Testis (tissue), 2 donors: ENCODE measurements at regions not wholly inside any gene's neighbourhood (a gene's known extent, or its start where the extent isn't known, plus 50 kb on each side); places are given as distances from the start of the nearest gene placed in this dataset.

Experiments
- DNase-seq: peaks from one replicate; pipeline ENCODE4 v3.0.0-alpha.2; 2019
- H3K27ac ChIP-seq, 2 donors: fragments of 200-600 bp; sonication (generic); one replicate each; pipeline ENCODE4 v1.5.1; 2019
- H3K27me3 ChIP-seq: fragments of 200-600 bp; sonication (generic); one replicate; pipeline ENCODE4 v1.5.1; 2019
- H3K36me3 ChIP-seq: fragments of 200-600 bp; sonication (generic); one replicate; pipeline ENCODE4 v1.5.1; 2017; ENCODE audit warnings: low read depth; ENCODE audit errors: missing control alignments
- H3K4me1 ChIP-seq: fragments of 200-600 bp; sonication (generic); one replicate; pipeline ENCODE4 v1.5.1; 2019
- H3K4me3 ChIP-seq, 2 donors: fragments of 200-600 bp; sonication (generic); one replicate each; pipeline ENCODE4 v1.5.1; 2017 to 2019
- H3K9me3 ChIP-seq: fragments of 200-600 bp; sonication (generic); one replicate; pipeline ENCODE4 v1.5.1; 2017
- POLR2A ChIP-seq: fragments of 450-650 bp; IDR thresholded peaks from one replicate; pipeline ENCODE4 v1.6.1; 2017; ENCODE audit warnings: antibody characterized with exemption, mild to moderate bottlenecking, moderate library complexity
- WGBS, 2 donors: methylation state at CpG; one replicate each; pipeline ENCODE4 v1.1.5; 2018; 5-methylcytosine and 5-hydroxymethylcytosine counted together
- intact Hi-C: fragments of 100-400 bp; cut with DNase I; formaldehyde crosslinking; loops from one replicate; pipeline ENCODE4 v1.15.1; 2023; ENCODE audit warnings: low total_unique reads
- TF ChIP-seq, protein P1 (sequence below), 3 experiments: fragments of 450-650 bp in 2 of 3; fragments of 200-600 bp in 1 of 3; sonication (generic) in 1 of 3; IDR thresholded peaks; one replicate each; pipeline ENCODE4 v1.5.1; 2016 to 2019; ENCODE audit warnings: antibody characterized with exemption in 3 of 3, mild to moderate bottlenecking in 2 of 3, moderate library complexity in 1 of 3

DNA sequence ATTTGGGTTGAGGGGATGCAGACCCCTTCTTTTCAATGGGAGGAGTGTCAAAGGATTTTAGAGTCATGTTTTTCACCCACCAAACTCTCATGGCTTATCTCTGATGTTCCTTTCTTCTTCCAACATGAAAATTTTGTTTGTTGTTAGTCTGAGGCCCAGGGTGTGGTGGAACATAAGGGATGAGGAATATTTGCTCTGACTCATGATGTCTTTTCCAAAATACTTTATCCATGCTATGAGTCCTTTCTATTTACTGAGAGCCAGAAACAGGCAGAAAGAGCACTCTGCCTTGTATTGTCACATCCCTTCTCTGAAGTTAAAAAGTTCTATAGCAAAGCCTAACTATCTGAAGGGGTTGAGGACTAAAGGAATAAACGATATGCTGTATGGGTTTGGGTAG lies 61.6 kb upstream of the GYPA start:
- no peaks in the 10 kb centered on the region for H3K36me3 ChIP-seq
- TF ChIP-seq POLR2A = no peak

DNA sequence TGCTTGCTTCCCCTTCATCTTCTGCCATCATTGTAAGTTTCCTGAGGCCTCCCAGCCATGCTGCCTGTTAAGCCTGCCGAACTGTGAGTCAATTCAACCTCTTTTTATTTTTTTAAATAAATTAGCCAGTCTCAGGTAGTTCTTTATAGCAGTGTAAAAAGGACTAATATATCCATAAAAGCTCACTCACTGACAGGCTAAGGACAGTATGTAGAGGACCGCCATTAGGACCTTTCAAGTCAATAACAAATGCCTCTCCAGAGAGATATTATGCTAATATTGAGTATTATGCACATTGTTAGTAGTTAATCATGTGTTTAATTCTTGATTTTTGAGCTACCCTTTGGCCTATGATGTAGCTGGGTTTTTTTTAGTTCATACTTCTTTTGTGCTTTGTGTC lies 62.6 kb upstream of the GYPA start:
- no peaks in the 10 kb centered on the region for H3K4me1 ChIP-seq
- intact Hi-C loops = no loop called here
- no peak overlapping the region for H3K4me3 ChIP-seq
- H3K9me3 ChIP-seq = no peaks in the 10 kb centered on the region
- no peak overlapping the region for H3K27ac ChIP-seq
- TF ChIP-seq, protein P1, sequence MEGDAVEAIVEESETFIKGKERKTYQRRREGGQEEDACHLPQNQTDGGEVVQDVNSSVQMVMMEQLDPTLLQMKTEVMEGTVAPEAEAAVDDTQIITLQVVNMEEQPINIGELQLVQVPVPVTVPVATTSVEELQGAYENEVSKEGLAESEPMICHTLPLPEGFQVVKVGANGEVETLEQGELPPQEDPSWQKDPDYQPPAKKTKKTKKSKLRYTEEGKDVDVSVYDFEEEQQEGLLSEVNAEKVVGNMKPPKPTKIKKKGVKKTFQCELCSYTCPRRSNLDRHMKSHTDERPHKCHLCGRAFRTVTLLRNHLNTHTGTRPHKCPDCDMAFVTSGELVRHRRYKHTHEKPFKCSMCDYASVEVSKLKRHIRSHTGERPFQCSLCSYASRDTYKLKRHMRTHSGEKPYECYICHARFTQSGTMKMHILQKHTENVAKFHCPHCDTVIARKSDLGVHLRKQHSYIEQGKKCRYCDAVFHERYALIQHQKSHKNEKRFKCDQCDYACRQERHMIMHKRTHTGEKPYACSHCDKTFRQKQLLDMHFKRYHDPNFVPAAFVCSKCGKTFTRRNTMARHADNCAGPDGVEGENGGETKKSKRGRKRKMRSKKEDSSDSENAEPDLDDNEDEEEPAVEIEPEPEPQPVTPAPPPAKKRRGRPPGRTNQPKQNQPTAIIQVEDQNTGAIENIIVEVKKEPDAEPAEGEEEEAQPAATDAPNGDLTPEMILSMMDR (IDR thresholded peaks at IDR 0.05) = no peak
- no peak for TF ChIP-seq POLR2A
- H3K36me3 ChIP-seq = no peaks in the 10 kb centered on the region
- no peaks in the 10 kb centered on the region for H3K27me3 ChIP-seq
- no peak for DNase-seq
- WGBS, 2 donors = 93 to 96% methylated on average over 2 of the region's 2 CpGs

More for the DNA sequence above, 61.6 kb upstream of the GYPA start:
- Histone ChIP-seq H3K4me3 (no peak overlapping the region), H3K27me3 (no peaks in the 10 kb centered on the region), H3K9me3 (no peaks in the 10 kb centered on the region), H3K27ac (no peak overlapping the region), H3K4me1 (no peaks in the 10 kb centered on the region)
- no peak for DNase-seq
- intact Hi-C loops = no loop called here
- 0 to 74% methylated on average over 1 of the region's 1 CpG for WGBS, 2 donors

DNA sequence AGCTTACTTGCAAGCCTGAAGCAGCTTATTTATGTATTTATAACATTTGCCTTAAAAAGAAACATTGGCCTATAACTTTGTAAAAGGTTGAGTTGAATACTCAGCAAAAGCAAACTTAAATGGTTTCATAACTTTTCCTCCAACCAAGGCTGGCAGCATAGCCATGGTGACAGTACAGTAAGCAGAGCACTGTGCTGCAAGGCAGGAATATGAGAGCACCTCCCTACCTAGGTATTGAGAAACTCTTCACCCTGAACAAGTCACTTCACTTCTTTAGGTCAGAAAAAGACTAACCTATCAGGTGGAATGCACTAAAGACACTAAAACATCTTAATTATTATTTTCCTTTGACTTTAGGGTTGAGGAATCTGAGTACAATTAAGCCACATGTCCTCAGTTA lies 63.9 kb upstream of the GYPA start:
- Histone ChIP-seq H3K27ac (no peak overlapping the region), H3K9me3 (no peaks in the 10 kb centered on the region), H3K4me1 (no peaks in the 10 kb centered on the region), H3K36me3 (no peaks in the 10 kb centered on the region), H3K4me3 (no peak overlapping the region), H3K27me3 (no peaks in the 10 kb centered on the region)
- intact Hi-C loops = no loop called here
- TF ChIP-seq, protein P1 (IDR thresholded peaks at IDR 0.05) = no peak
- no peak for TF ChIP-seq POLR2A
- no peak for DNase-seq

DNA sequence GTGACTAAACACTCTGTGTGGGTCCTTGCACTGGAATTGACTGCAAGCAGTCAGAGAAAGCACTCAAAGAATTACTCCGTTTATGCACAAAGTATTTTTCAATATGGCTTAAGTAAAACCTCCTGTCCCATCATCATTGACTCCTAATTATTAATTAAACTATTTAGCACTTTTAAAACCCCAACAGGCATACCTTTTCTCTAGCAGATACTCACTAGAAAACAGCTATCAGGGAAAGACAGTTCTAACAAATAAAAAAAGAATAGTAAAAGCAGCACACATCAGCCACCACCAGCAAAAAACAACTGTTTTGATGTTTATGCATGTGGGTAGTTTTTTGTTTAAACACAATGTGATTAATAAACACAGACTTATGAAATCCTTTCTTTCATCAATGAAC lies 66.2 kb upstream of the GYPA start:
- TF ChIP-seq, protein P1 (IDR thresholded peaks at IDR 0.05) = no peak
- TF ChIP-seq POLR2A = no peak
- no peak overlapping the region for H3K4me3 ChIP-seq
- no peaks in the 10 kb centered on the region for H3K27me3 ChIP-seq
- intact Hi-C loops = no loop called here
- no peaks in the 10 kb centered on the region for H3K9me3 ChIP-seq
- WGBS, 2 donors = 63 to 88% methylated on average over 1 of the region's 1 CpG
- H3K27ac ChIP-seq = no peak overlapping the region
- no peaks in the 10 kb centered on the region for H3K36me3 ChIP-seq
- no peak for DNase-seq
- no peaks in the 10 kb centered on the region for H3K4me1 ChIP-seq

DNA sequence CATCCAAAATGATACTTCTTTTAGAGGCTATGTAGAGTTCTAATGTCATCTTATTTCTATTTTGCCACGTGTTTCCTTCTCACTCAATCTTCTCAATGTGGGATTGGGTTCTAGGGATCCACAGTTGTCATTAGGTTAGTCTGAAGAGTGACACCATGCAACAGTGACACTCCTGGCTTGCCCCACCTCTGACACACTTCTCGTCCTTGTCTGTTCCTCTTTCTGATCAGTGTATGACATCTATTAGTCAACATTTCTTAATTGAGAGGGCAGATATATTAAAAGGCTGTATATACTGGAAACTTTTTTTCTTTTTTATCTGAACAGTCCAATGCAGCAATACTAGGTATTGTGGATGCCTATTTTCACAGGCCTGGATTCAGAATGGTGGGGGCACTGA lies 67.6 kb upstream of the GYPA start:
- Histone ChIP-seq H3K27ac (no peak overlapping the region), H3K36me3 (no peaks in the 10 kb centered on the region), H3K9me3 (no peaks in the 10 kb centered on the region), H3K4me1 (no peaks in the 10 kb centered on the region), H3K4me3 (no peak overlapping the region), H3K27me3 (no peaks in the 10 kb centered on the region)
- no peak for TF ChIP-seq POLR2A
- TF ChIP-seq, protein P1 (IDR thresholded peaks at IDR 0.05) = no peak
- intact Hi-C loops = no loop called here
- DNase-seq = no peak
- 88 to 95% methylated on average over 2 of the region's 2 CpGs for WGBS, 2 donors
